H1 (cell line): ENCODE measurements at regions not wholly inside any gene's neighbourhood (a gene's known extent, or its start where the extent isn't known, plus 50 kb on each side); places are given as distances from the start of the nearest gene placed in this dataset.

ENCODE experiments used
- CTCF ChIA-PET: fragments of 300-600 bp; sonication (Branson Sonifier 250); formaldehyde crosslinking; loops from one replicate; lab custom pipeline; 2021; ENCODE audit not compliant: partially characterized antibody; lab: Charles Lee
- POLR2A ChIA-PET: fragments of 300-600 bp; sonication (Branson Sonifier 250); formaldehyde crosslinking; loops from one replicate; lab custom pipeline; 2021; ENCODE audit warnings: inconsistent platforms; ENCODE audit not compliant: partially characterized antibody; lab: Charles Lee
- DNase-seq, 2 experiments: peaks; one replicate each; pipeline versions ENCODE4 v3.0.0 to v3.0.0-alpha.2; 2010 to 2022; ENCODE audit warnings: low spot score in 2 of 2, low read depth in 1 of 2, mixed read lengths in 1 of 2
- FAIRE-seq: peaks from 2 replicates; lab custom pipeline; 2011; peaks lifted over from hg19 to GRCh38; lab: Jason Lieb, UNC
- H2AFZ ChIP-seq: 2 replicates; pipeline ENCODE4 v1.8.1; 2012; ENCODE audit warnings: low read length, inconsistent platforms
- H2AK5ac ChIP-seq: 2 replicates; pipeline ENCODE4 v1.6.1; 2013; ENCODE audit warnings: low read depth, low read length
- H2BK120ac ChIP-seq: replicated peaks from 2 replicates; pipeline ENCODE3; 2013; ENCODE audit warnings: low read depth, low read length, inconsistent platforms
- H2BK12ac ChIP-seq: 2 replicates; pipeline ENCODE4 v1.6.1; 2013; ENCODE audit warnings: low read depth, low read length
- H2BK15ac ChIP-seq: 2 replicates; pipeline ENCODE4 v1.6.1; 2013; ENCODE audit warnings: low read length
- H2BK20ac ChIP-seq: 2 replicates; pipeline ENCODE4 v1.6.1; 2013; ENCODE audit warnings: low read length
- H2BK5ac ChIP-seq: 2 replicates; pipeline ENCODE4 v1.6.1; 2013; ENCODE audit warnings: low read depth, low read length
- H3K14ac ChIP-seq: 2 replicates; pipeline ENCODE4 v1.6.1; 2013; ENCODE audit warnings: inconsistent platforms; ENCODE audit not compliant: insufficient read length
- H3K18ac ChIP-seq: 2 replicates; pipeline ENCODE4 v1.6.1; 2013; ENCODE audit warnings: low read length; ENCODE audit errors: extremely low read depth
- H3K23ac ChIP-seq: 2 replicates; pipeline ENCODE4 v1.6.1; 2013; ENCODE audit warnings: inconsistent platforms; ENCODE audit not compliant: insufficient read length
- H3K23me2 ChIP-seq: 2 replicates; pipeline ENCODE4 v1.6.1; 2013; ENCODE audit warnings: low read depth, low read length
- H3K27ac ChIP-seq: 2 replicates; pipeline ENCODE4 v1.6.1; 2011; ENCODE audit warnings: low read depth, low read length, inconsistent platforms
- H3K27me3 ChIP-seq, 4 experiments: replicated peaks in 1 of 4; 1 replicate in 1 of 4; 2 replicates in 3 of 4; pipeline versions ENCODE4 v1.6.1 to v1.8.1; 2011 to 2013; ENCODE audit warnings: low read length in 3 of 4, mild to moderate bottlenecking in 3 of 4, inconsistent platforms in 2 of 4, mixed read lengths in 2 of 4, moderate library complexity in 1 of 4; ENCODE audit not compliant: control insufficient read depth in 3 of 4, insufficient read depth in 3 of 4; ENCODE audit errors: extremely low read depth in 1 of 4
- H3K36me3 ChIP-seq, 4 experiments: 2 replicates each; pipeline versions ENCODE4 v1.6.1 to v1.8.1; 2011 to 2013; ENCODE audit warnings: mild to moderate bottlenecking in 4 of 4, low read length in 3 of 4, moderate library complexity in 2 of 4, control low read depth in 1 of 4, inconsistent platforms in 1 of 4; ENCODE audit not compliant: insufficient read depth in 4 of 4, control insufficient read depth in 2 of 4
- H3K4ac ChIP-seq: replicated peaks from 2 replicates; pipeline ENCODE3; 2013; ENCODE audit warnings: low read length, low read depth, mixed read lengths, inconsistent platforms; ENCODE audit not compliant: insufficient read length
- H3K4me1 ChIP-seq, 4 experiments: replicated peaks in 1 of 4; 1 replicate in 1 of 4; 2 replicates in 3 of 4; pipeline versions ENCODE4 v1.6.1 to v1.8.1; 2011 to 2013; ENCODE audit warnings: low read length in 3 of 4, inconsistent platforms in 2 of 4, mixed read lengths in 1 of 4; ENCODE audit not compliant: insufficient read depth in 4 of 4, control insufficient read depth in 3 of 4
- H3K4me2 ChIP-seq, 2 experiments: 2 replicates each; pipeline versions ENCODE4 v1.6.1 to v1.8.1; 2011 to 2013; ENCODE audit warnings: low read depth in 2 of 2, low read length in 2 of 2, control low read depth in 1 of 2, inconsistent platforms in 1 of 2, mild to moderate bottlenecking in 1 of 2; ENCODE audit not compliant: insufficient read depth in 1 of 2
- H3K4me3 ChIP-seq, 4 experiments: fragments of 200-600, 300-600 bp in 1 of 4; sonication (generic), shearing (Covaris generic), sonication (Bioruptor Twin) in 1 of 4; 2 replicates each; pipeline versions ENCODE4 v1.5.1 to v1.8.1; 2011 to 2016; ENCODE audit warnings: low read length in 4 of 4, low read depth in 3 of 4, control low read depth in 2 of 4, inconsistent platforms in 2 of 4, mild to moderate bottlenecking in 2 of 4, mixed read lengths in 1 of 4, moderate library complexity in 1 of 4; ENCODE audit not compliant: insufficient read depth in 2 of 4; ENCODE audit errors: extremely low read depth in 1 of 4
- H3K56ac ChIP-seq: replicated peaks from 2 replicates; pipeline ENCODE3; 2013; ENCODE audit warnings: low read depth, mild to moderate bottlenecking, mixed read lengths, low read length, inconsistent platforms; ENCODE audit not compliant: insufficient read length
- H3K79me1 ChIP-seq: 2 replicates; pipeline ENCODE4 v1.6.1; 2013; ENCODE audit warnings: low read depth, low read length, control low read depth
- H3K79me2 ChIP-seq, 2 experiments: 2 replicates each; pipeline versions ENCODE4 v1.6.1 to v1.8.1; 2012 to 2013; ENCODE audit warnings: low read length in 2 of 2, mild to moderate bottlenecking in 2 of 2, inconsistent platforms in 1 of 2; ENCODE audit not compliant: insufficient read depth in 2 of 2, control insufficient read depth in 1 of 2
- H3K9ac ChIP-seq, 4 experiments: replicated peaks in 1 of 4; 1 replicate in 1 of 4; 2 replicates in 3 of 4; pipeline versions ENCODE4 v1.6.1 to v1.8.1; 2011 to 2013; ENCODE audit warnings: low read depth in 3 of 4, low read length in 3 of 4, control low read depth in 2 of 4, mild to moderate bottlenecking in 2 of 4, moderate library complexity in 2 of 4, inconsistent platforms in 1 of 4; ENCODE audit errors: extremely low read depth in 1 of 4
- H3K9me3 ChIP-seq, 2 experiments: 2 replicates each; pipeline versions ENCODE4 v1.6.1 to v1.8.1; 2012 to 2013; ENCODE audit warnings: mild to moderate bottlenecking in 2 of 2, moderate library complexity in 2 of 2, control low read depth in 1 of 2, inconsistent platforms in 1 of 2, low read depth in 1 of 2, low read length in 1 of 2, mixed read lengths in 1 of 2; ENCODE audit not compliant: insufficient read depth in 2 of 2
- H4K20me1 ChIP-seq, 2 experiments: replicated peaks in 1 of 2; 2 replicates each; pipeline versions ENCODE3 to v1.8.1; 2011 to 2013; ENCODE audit warnings: inconsistent platforms in 2 of 2, low read length in 2 of 2, mild to moderate bottlenecking in 1 of 2; ENCODE audit not compliant: insufficient read depth in 2 of 2, control insufficient read depth in 1 of 2
- H4K5ac ChIP-seq: 2 replicates; pipeline ENCODE4 v1.6.1; 2013; ENCODE audit warnings: low read length, low read depth, mixed read lengths, inconsistent platforms; ENCODE audit not compliant: insufficient read length
- H4K8ac ChIP-seq: 2 replicates; pipeline ENCODE4 v1.8.0; 2013; ENCODE audit warnings: mild to moderate bottlenecking, moderate library complexity, low read length, inconsistent platforms; ENCODE audit not compliant: insufficient read depth; ENCODE audit errors: extremely low read depth
- H4K91ac ChIP-seq: replicated peaks from 2 replicates; pipeline ENCODE3; 2013; ENCODE audit warnings: low read length, mixed read lengths, inconsistent platforms; ENCODE audit not compliant: insufficient read length
- CBX5 ChIP-seq: fragments of 300-800, 300-1000 bp; sonication (generic); IDR thresholded peaks from 2 replicates; pipeline ENCODE4 v1.7.1; 2016; ENCODE audit warnings: antibody characterized with exemption, low read length, low read depth
- CHD1 ChIP-seq: IDR thresholded peaks from 2 replicates; pipeline ENCODE4 v1.6.1; 2012; ENCODE audit warnings: low read depth, low read length, improper control_type of control experiment
- CTCF ChIP-seq, 3 experiments: IDR thresholded peaks; 1 replicate in 2 of 3; 2 replicates in 1 of 3; pipeline versions ENCODE4 v1.5.1 to v1.6.1; 2011; ENCODE audit warnings: low read length in 3 of 3, mild to moderate bottlenecking in 3 of 3, inconsistent platforms in 2 of 3, low read depth in 1 of 3, moderate library complexity in 1 of 3; ENCODE audit not compliant: insufficient read depth in 1 of 3; ENCODE audit errors: control extremely low read depth in 1 of 3
- HDAC2 ChIP-seq, 2 experiments: fragments of 300-600 bp in 1 of 2; sonication (generic) in 1 of 2; IDR thresholded peaks; 2 replicates each; pipeline ENCODE4 v1.6.1; 2011 to 2012; ENCODE audit warnings: low read depth in 2 of 2, low read length in 2 of 2, mild to moderate bottlenecking in 2 of 2, moderate library complexity in 2 of 2, borderline replicate concordance in 1 of 2, inconsistent platforms in 1 of 2
- JUND ChIP-seq: IDR thresholded peaks from 2 replicates; pipeline ENCODE4 v1.6.1; 2011; ENCODE audit warnings: mild to moderate bottlenecking, improper control_type of control experiment, low read length
- MAFK ChIP-seq: IDR thresholded peaks from 2 replicates; pipeline ENCODE4 v1.6.1; 2012; ENCODE audit warnings: low read depth, mild to moderate bottlenecking, improper control_type of control experiment, low read length
- NRF1 ChIP-seq: IDR thresholded peaks from 2 replicates; pipeline ENCODE4 v1.6.1; 2011; ENCODE audit warnings: mild to moderate bottlenecking, low read depth, low read length, improper control_type of control experiment
- RXRA ChIP-seq: IDR thresholded peaks from 2 replicates; pipeline ENCODE4 v1.6.1; 2011; ENCODE audit warnings: low read depth, mild to moderate bottlenecking, low read length, moderate library complexity; ENCODE audit not compliant: insufficient read depth
- TAF1 ChIP-seq: IDR thresholded peaks from 2 replicates; pipeline ENCODE4 v1.6.1; 2011; ENCODE audit warnings: mild to moderate bottlenecking, low read depth, low read length
- TAF7 ChIP-seq: optimal IDR thresholded peaks from 2 replicates; pipeline ENCODE3; 2011; ENCODE audit warnings: low read depth, mild to moderate bottlenecking, inconsistent platforms, low read length, moderate library complexity, borderline replicate concordance
- TBP ChIP-seq: IDR thresholded peaks from 2 replicates; pipeline ENCODE4 v1.6.1; 2011; ENCODE audit warnings: low read depth, low read length, improper control_type of control experiment
- YY1 ChIP-seq: IDR thresholded peaks from 2 replicates; pipeline ENCODE4 v1.6.1; 2011; ENCODE audit warnings: low read depth, mild to moderate bottlenecking, low read length

- ChIA-PET POLR2A (no interaction called here), CTCF (no interaction called here)
- H4K5ac ChIP-seq: no peak overlapping the region
- H3K4me3 ChIP-seq: no peak overlapping the region
- no peak overlapping the region for H3K23ac ChIP-seq
- no peak overlapping the region for H3K9ac ChIP-seq
- H4K20me1 ChIP-seq: no peaks in the 10 kb centered on the region
- FAIRE-seq (no peak), DNase-seq (no peak)
- no peaks in the 10 kb centered on the region for H3K79me1 ChIP-seq
- H2BK20ac ChIP-seq: no peak overlapping the region
- no peak overlapping the region for H2AK5ac ChIP-seq
- H4K91ac ChIP-seq: no peak overlapping the region
- no peak overlapping the region for H2BK120ac ChIP-seq
- no peaks in the 10 kb centered on the region for H3K23me2 ChIP-seq
- no peak overlapping the region for H3K56ac ChIP-seq
- no peak overlapping the region for H4K8ac ChIP-seq
- H3K27ac ChIP-seq: no peak overlapping the region
- no peaks in the 10 kb centered on the region for H3K36me3 ChIP-seq
- H3K18ac ChIP-seq: no peak overlapping the region
- no peak overlapping the region for H3K4me2 ChIP-seq
- H3K79me2 ChIP-seq: no peaks in the 10 kb centered on the region
- no peak overlapping the region for H3K14ac ChIP-seq
- no peak overlapping the region for H2BK5ac ChIP-seq
- peaks cover 0 to 5% (median 0%) of the 10 kb centered on the region in 4 experiments; a peak in 1 of 7 replicates for H3K4me1 ChIP-seq
- H2BK15ac ChIP-seq: no peak overlapping the region
- H2AFZ ChIP-seq: no peak overlapping the region
- no peaks in the 10 kb centered on the region for H3K9me3 ChIP-seq
- H3K27me3 ChIP-seq: no peaks in the 10 kb centered on the region
- H2BK12ac ChIP-seq: no peak overlapping the region
- no peak overlapping the region for H3K4ac ChIP-seq
- TF ChIP-seq TAF1 (no peak), JUND (no peak), TAF7 (no peak), TBP (no peak), CTCF (IDR thresholded peaks at IDR 0.05; ENCODE audit: control extremely low read depth in 1 of 3, insufficient read depth in 1 of 3, low read depth in 1 of 3, low read length in 3 of 3) (no peak), RXRA (no peak), YY1 (no peak), CBX5 (no peak), NRF1 (no peak), MAFK (no peak), CHD1 (no peak), HDAC2 (IDR thresholded peaks at IDR 0.05; ENCODE audit: borderline replicate concordance in 1 of 2, low read depth in 2 of 2, low read length in 2 of 2) (no peak)
These were observed 620.5 kb upstream of the CCDC179 start for GRCh38 chr11:23480736-23481135.
